GM18858 (cell line): ENCODE measurements at regions not wholly inside any gene's neighbourhood (a gene's known extent, or its start where the extent isn't known, plus 50 kb on each side); places are given as distances from the start of the nearest gene placed in this dataset.

Experiments used
- ATAC-seq: cut with Tn5 transposase; IDR thresholded peaks from one replicate; pipeline ENCODE4 v1.9.1; 2021; ENCODE audit not compliant: unreplicated experiment

- no peak for ATAC-seq
Observed at GRCh38 chr22:48264586-48264985, 1502.1 kb downstream of the TBC1D22A start.

- no peak for ATAC-seq
Observed at GRCh38 chr22:48263791-48264351, 1501.4 kb downstream of the TBC1D22A start.

- no peak for ATAC-seq
Observed at GRCh38 chr22:48263431-48263765, 1500.9 kb downstream of the TBC1D22A start.

- ATAC-seq, result no peak
Observed at GRCh38 chr22:48262596-48263430, 1500.4 kb downstream of the TBC1D22A start.

GRCh38 chr22:48261706-48262105 is 1499.3 kb downstream of the TBC1D22A start:
- no peak for ATAC-seq

- ATAC-seq, result no peak
Observed at GRCh38 chr22:48261048-48261621, 1498.7 kb downstream of the TBC1D22A start.

GRCh38 chr22:48259991-48260670 is 1497.7 kb downstream of the TBC1D22A start:
- no peak for ATAC-seq

- no peak for ATAC-seq
Observed at GRCh38 chr22:48258811-48259210, 1496.4 kb downstream of the TBC1D22A start.

GRCh38 chr22:48258064-48258701 is 1495.7 kb downstream of the TBC1D22A start:
- no peak for ATAC-seq

- no peak for ATAC-seq
Observed at GRCh38 chr22:48257685-48258055, 1495.2 kb downstream of the TBC1D22A start.

GRCh38 chr22:48256776-48257684 is 1494.6 kb downstream of the TBC1D22A start:
- no peak for ATAC-seq

GRCh38 chr22:48256041-48256739 is 1493.7 kb downstream of the TBC1D22A start:
- ATAC-seq, result no peak

GRCh38 chr22:48254311-48254873 is 1491.9 kb downstream of the TBC1D22A start:
- no peak for ATAC-seq

GRCh38 chr22:48253573-48253972 is 1491.1 kb downstream of the TBC1D22A start:
- no peak for ATAC-seq

- ATAC-seq, result no peak
Observed at GRCh38 chr22:48253136-48253535, 1490.7 kb downstream of the TBC1D22A start.

- ATAC-seq, result no peak
Observed at GRCh38 chr22:48251629-48252028, 1489.2 kb downstream of the TBC1D22A start.

GRCh38 chr22:48250937-48251530 is 1488.6 kb downstream of the TBC1D22A start:
- no peak for ATAC-seq

- ATAC-seq, result no peak
Observed at GRCh38 chr22:48250286-48250895, 1487.9 kb downstream of the TBC1D22A start.
